ENCODE measurements at regions not wholly inside any gene's neighbourhood (a gene's known extent, or its start where the extent isn't known, plus 50 kb on each side); places are given as distances from the start of the nearest gene placed in this dataset.
A peak's percentile ranks its signal among the peaks of the same experiment; 100 is the strongest.

GRCh38 chr6:144654506-144654905 is 369.4 kb downstream of the UTRN start:
- Histone ChIP-seq H3K27me3 (no peaks in the 10 kb centered on the region), H3K4me3 (no peak overlapping the region), H3K27ac (no peak overlapping the region), H3K9me3 (no peaks in the 10 kb centered on the region), H3K4me1 (peaks cover 27% of the 10 kb centered on the region), H3K36me3 (no peaks in the 10 kb centered on the region)
- intact Hi-C loops (cut with DNase I): no loop called here
- TF ChIP-seq CTCF (IDR thresholded peaks at IDR 0.05) (no peak), POLR2A (IDR thresholded peaks at IDR 0.05) (no peak), POLR2AphosphoS5 (IDR thresholded peaks at IDR 0.05; ENCODE audit: insufficient read depth in 1 of 2, low read depth in 1 of 2) (no peak)
- DNase-seq (ENCODE audit: extremely low spot score in 2 of 2): no peak

GRCh38 chr6:144655376-144655775 is 370.2 kb downstream of the UTRN start:
- no peak overlapping the region for H3K27ac ChIP-seq
- H3K4me3 ChIP-seq: no peak overlapping the region
- H3K4me1 ChIP-seq: peaks cover 32% of the 10 kb centered on the region
- intact Hi-C loops (cut with DNase I): no loop called here
- TF ChIP-seq CTCF (IDR thresholded peaks at IDR 0.05) (no peak), POLR2A (IDR thresholded peaks at IDR 0.05) (no peak), POLR2AphosphoS5 (IDR thresholded peaks at IDR 0.05; ENCODE audit: insufficient read depth in 1 of 2, low read depth in 1 of 2) (no peak)
- H3K36me3 ChIP-seq: no peaks in the 10 kb centered on the region
- H3K27me3 ChIP-seq: no peaks in the 10 kb centered on the region
- no peak for DNase-seq (ENCODE audit: extremely low spot score in 2 of 2)
- H3K9me3 ChIP-seq: no peaks in the 10 kb centered on the region

GRCh38 chr6:144657691-144658090 is 372.6 kb downstream of the UTRN start:
- no peak for DNase-seq (ENCODE audit: extremely low spot score in 2 of 2)
- no peaks in the 10 kb centered on the region for H3K36me3 ChIP-seq
- no peaks in the 10 kb centered on the region for H3K9me3 ChIP-seq
- H3K27me3 ChIP-seq: no peaks in the 10 kb centered on the region
- TF ChIP-seq POLR2A (IDR thresholded peaks at IDR 0.05) (no peak), CTCF (IDR thresholded peaks at IDR 0.05) (no peak), POLR2AphosphoS5 (IDR thresholded peaks at IDR 0.05; ENCODE audit: insufficient read depth in 1 of 2, low read depth in 1 of 2) (no peak)
- intact Hi-C loops (cut with DNase I): no loop called here
- no peak overlapping the region for H3K27ac ChIP-seq
- H3K4me3 ChIP-seq: no peak overlapping the region
- peaks cover 41% of the 10 kb centered on the region for H3K4me1 ChIP-seq

GRCh38 chr6:144659202-144660182 is 374.4 kb downstream of the UTRN start:
- no peak overlapping the region for H3K4me3 ChIP-seq
- peak overlapping the region; percentile 22 for H3K27ac ChIP-seq
- no peaks in the 10 kb centered on the region for H3K27me3 ChIP-seq
- H3K36me3 ChIP-seq: no peaks in the 10 kb centered on the region
- TF ChIP-seq POLR2AphosphoS5 (IDR thresholded peaks at IDR 0.05; ENCODE audit: insufficient read depth in 1 of 2, low read depth in 1 of 2): no peak
- no peak for TF ChIP-seq CTCF (IDR thresholded peaks at IDR 0.05)
- no peak for TF ChIP-seq POLR2A (IDR thresholded peaks at IDR 0.05)
- peaks cover 35% of the 10 kb centered on the region for H3K4me1 ChIP-seq
- H3K9me3 ChIP-seq: no peaks in the 10 kb centered on the region
- no peak for DNase-seq (ENCODE audit: extremely low spot score in 2 of 2)
- intact Hi-C loops (cut with DNase I): no loop called here

- H3K4me1 ChIP-seq: peaks cover 35% of the 10 kb centered on the region
- TF ChIP-seq POLR2AphosphoS5 (IDR thresholded peaks at IDR 0.05; ENCODE audit: insufficient read depth in 1 of 2, low read depth in 1 of 2) (no peak), POLR2A (IDR thresholded peaks at IDR 0.05) (no peak), CTCF (IDR thresholded peaks at IDR 0.05) (no peak)
- no peaks in the 10 kb centered on the region for H3K27me3 ChIP-seq
- no peaks in the 10 kb centered on the region for H3K36me3 ChIP-seq
- H3K4me3 ChIP-seq: no peak overlapping the region
- intact Hi-C loops (cut with DNase I): no loop called here
- no peaks in the 10 kb centered on the region for H3K9me3 ChIP-seq
- no peak overlapping the region for H3K27ac ChIP-seq
- no peak for DNase-seq (ENCODE audit: extremely low spot score in 2 of 2)
Measured at GRCh38 chr6:144660561-144661115, 375.5 kb downstream of the UTRN start.

All from vagina (tissue), 2 donors.